HG02610 (cell line): ENCODE measurements at regions not wholly inside any gene's neighbourhood (a gene's known extent, or its start where the extent isn't known, plus 50 kb on each side); places are given as distances from the start of the nearest gene placed in this dataset.
"Not testable (repeated sequence)": the region's sequence is repeated elsewhere in the genome, so short reads cannot be mapped to it uniquely, and the experiment has no call there.

Experiments used
- ATAC-seq: cut with Tn5 transposase; IDR thresholded peaks from one replicate; pipeline ENCODE4 v1.9.1; 2021; ENCODE audit warnings: mild to moderate bottlenecking, moderate library complexity; ENCODE audit not compliant: unreplicated experiment

DNA sequence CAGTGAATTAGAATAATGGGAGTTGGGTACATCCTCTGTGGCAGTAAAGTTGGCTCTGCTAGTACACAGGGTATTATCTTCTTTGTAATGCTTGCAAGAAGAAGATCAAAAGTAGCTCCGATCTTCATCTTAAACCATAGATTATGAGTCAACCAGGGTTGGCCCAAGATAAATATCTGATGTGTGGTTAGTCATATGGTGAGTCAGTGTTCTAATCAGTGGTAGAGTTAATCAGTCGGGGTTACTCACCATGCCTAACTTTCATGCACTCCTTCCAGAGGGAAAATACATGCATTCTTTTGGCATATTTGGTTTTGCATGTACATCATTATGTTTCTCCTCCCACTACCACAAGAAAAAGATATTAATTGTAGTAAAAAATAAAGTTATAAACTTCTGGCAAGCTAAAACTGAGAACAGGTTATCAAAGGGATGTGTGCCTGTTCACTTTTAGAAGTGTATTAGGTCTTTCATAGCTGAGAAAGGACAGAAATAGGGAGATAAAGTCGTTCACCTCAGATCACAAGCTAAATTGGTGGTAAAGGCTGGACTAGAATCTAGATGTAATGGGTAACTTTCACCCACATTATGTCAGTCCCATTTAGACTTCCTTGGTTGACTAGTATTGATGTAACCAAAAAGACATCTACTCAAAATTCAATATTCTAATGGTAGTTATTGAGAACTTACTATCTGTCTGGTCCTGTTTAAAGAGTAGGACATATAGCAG lies 684.4 kb downstream of the IRS1 start:
- ATAC-seq = no peak

DNA sequence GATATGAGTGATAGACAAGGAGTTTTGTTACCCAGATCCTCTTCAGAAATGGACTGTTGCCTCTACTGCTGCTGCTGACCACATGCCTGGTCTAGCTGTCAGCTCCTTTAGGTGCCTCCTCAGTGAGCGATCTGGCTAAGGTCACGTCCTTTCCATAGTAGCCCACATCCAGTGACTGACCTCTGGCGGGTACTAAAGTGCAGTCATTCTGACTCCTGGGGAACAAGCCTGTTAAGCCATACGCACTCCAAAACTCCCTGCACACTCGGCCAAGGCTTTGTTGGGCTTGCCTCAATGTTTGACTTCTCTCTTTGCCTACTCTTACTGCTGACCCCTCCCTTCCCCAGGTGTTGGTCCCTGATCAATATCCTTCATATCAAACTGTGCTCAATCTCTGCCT lies 685.2 kb downstream of the IRS1 start:
- ATAC-seq = no peak

DNA sequence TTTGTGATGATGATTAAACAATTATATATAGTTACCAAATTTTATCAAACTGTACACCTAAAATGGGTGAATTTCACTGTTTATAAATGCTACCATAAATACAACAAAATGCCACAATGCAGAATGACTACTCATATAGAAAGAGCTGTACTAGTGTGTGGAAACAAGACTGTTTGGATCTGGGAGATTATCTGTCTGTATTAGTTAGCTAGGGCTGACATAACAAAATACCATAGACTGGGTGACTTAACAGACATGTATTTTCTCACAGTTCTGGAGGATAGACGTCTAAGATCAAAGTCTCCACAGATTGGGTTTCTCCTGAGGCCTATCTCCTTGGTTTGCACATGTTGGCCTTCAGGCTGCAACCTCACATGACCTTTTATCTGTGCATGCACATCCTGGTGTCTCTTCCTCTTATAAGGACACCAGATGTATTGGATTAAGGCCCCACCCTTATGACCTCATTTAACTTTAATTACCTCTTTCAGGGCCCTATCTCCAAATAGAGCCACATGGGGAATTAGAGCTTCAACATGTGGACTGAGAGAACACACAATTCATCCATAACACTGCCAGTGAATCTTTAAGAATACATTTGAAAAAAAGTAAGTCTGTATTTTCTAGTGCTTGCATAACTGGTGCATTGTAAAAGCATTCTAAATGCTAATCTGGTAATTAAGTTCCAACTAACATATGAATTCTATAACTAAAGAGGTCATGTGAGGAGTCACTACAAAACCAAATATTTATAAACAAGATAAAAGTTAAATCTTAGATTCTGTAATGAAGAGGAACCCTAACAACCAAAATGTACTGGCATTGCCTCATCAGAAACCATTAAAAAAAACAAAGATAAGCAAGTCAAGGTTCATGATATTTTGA lies 699.6 kb downstream of the NYAP2 start:
- no peak for ATAC-seq

DNA sequence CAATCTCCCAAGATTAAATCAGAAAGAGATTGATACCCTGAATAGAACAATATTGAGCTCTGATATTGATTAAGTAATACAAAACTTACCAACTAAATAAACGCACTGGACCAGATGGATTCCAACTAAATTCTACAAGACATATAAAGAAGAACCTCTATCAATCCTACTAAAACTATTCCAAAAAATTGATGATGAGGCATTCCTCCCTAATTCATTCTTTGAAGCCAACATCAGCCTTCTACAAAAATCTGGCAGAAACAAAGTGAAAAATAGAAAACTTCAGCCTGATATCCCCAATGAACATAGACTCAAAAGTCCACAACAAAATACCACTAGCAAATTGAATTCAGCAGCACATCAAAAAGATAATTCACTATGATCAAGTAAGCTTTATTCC lies 695.5 kb downstream of the NYAP2 start:
- ATAC-seq = no peak

DNA sequence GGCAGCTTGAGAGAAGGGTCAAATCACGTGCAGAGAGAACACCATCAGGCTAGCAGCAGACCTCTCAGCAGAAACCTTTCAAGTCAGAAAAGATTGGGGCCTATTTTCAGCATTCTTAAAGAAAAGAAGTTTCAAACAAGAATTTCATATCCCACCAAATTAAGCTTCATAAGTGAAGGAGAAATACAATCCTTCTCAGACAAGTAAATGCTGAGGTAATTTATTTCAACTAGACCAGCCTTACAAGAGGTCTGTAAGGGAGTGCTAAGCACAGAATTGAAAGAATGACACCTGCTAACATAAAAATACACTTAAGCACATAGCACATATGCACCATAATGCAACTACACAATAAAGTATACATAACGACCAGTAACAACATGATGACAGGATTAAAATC lies 693.9 kb downstream of the NYAP2 start:
- ATAC-seq = no peak

DNA sequence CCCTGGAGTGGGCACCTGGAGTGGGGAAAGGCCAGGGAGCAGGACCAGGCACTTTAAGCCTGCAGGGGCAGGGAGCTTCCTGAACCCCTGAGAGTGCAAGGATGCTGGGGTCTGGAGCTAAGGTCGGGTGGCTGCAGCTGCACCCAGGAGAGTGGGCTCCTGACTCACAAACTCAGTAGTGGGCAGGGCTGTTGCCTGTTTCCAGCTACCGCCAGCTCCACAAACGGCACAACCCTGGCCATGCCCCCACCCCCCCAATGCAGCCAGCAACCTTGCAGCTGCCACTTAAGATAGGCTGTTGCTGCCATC lies 688.8 kb downstream of the NYAP2 start:
- ATAC-seq = no peak

DNA sequence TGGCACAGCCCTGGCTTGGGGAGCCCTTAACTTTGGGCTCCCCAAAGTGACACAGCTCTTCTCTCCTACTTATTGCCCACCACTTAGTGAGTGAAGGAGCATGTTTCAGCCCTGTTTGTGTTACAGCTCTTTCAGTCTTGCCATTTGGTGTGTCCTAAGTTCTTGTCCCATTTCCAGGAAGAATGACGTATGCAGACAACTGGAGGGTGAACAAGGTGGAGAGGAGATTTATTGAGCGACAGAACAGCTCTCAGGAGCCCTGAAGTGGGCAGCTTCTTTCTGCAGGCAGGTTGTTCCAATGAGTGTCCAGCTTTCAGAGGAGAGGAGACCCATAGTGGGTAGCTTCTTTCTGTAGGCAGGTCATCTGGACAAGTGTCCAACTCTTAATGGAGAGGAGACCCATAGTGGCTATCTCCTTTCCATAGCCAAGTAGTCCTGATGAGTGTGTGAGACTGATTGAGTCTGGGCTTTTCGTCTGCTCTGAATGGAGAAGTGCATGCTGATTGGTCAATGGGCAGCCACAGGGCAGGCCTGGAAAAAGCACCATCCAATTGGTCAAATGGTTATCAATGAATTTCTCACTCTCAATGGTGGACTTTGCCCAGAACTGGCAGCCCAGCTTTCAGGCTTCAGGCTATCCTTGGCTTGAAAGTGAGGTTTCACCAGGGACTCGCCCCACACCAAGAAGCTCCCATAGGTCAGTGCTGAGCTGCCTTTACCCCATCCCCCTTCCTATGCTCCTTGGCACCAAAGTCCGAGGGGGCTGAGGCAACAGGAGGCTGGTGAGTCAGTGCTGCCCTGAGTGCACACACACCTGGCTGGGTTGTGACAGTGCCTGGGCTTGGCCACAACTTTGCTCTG lies 688.2 kb downstream of the NYAP2 start:
- ATAC-seq = no peak

DNA sequence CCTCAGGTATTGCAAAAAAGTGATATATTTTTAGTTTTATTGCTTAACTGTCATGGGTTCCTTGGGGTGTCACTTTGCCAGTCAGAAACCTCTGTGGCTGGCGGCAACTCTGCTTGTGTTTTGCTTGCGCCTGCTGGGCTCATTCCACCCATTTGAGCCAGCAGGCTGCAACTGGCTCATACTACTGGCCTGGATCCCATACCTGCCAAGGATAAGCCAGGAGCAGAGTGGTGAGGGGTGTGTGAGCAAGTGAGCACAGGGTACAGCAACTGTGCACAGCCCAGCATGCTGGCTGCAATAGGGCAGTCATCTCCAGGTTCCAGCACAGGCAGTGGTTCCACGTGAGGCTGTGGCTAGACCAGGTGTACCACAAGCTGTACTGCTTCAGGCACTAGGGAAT lies 687.5 kb downstream of the NYAP2 start:
- no peak for ATAC-seq

DNA sequence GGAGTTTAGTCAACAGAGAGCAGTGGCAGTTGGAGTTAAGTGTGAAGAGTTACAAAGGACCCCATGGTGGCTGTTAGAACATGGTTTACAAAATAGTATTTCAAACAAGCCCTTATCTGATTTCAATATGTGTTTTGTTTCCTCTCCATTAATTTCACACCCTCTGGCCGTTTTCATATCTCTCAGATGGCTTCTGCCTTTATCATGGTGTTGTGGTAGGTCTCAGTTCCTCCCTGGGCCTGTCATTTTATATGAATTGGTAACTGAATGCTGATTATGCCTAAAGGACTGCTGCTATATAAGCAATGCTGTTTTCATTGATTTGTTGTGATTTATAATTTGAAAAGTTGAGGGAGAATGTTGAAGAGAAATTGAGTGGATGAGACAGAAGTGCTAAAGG lies 686.7 kb downstream of the NYAP2 start:
- no peak for ATAC-seq

DNA sequence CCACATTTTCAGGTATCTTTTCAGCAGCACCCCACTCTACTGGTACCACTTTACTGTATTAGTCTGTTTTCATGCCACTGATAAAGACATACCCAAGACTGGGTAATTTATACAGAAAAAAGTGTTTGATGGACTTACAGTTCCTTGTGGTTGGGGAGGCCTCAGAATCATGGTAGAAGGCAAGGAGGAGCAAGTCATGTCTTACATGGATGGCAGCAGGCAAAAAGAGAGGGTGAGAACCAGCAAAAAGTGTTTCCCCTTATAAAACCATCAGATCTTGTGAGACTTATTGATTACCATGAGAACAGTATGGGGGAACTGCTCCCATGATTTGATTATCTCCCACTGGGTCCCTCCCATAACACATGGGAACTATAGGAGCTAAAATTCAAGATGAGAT lies 685.9 kb downstream of the NYAP2 start:
- not testable (repeated sequence) for ATAC-seq

DNA sequence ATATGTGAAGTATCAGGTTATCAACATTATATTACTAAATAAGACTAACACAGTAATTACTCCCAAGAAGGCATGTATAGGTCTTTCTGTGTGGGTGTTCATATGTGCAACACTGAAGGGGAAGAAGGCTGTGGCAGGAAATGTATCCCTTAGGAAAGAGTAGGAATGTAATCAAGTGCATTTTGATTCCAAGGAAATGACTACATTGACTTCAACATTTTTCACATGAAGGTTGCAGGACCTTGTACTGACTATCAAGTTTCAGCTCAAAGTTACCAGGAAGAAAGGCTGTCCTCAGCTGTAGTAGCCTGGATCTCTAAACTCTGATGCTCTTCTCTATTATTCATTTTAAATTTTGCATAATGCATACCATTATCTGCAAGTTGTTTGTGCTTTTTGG lies 680.8 kb downstream of the NYAP2 start:
- no peak for ATAC-seq

DNA sequence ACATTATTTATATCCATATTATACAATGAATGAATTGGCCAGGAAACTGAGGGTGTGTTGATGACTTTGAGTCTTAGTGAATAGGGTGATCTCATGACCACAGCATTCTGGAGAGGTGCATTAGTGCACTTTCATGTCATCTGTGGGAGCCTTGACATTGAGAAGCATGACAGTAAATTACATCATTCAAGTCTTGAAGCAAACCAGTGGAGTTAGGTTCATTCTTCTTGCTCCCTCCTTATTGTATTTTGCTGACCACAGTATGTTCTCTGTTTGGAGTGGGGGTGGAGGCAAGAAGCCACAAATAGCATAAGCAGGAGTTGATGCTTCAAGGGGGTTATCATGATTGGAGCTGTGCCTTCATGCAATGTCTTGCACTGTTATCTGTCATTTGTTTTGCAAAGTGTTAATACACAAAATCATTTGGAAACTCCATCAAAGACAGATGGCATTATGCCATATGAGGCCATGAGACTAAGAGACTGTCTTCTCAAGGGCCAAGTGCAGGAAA lies 680.2 kb downstream of the NYAP2 start:
- no peak for ATAC-seq

DNA sequence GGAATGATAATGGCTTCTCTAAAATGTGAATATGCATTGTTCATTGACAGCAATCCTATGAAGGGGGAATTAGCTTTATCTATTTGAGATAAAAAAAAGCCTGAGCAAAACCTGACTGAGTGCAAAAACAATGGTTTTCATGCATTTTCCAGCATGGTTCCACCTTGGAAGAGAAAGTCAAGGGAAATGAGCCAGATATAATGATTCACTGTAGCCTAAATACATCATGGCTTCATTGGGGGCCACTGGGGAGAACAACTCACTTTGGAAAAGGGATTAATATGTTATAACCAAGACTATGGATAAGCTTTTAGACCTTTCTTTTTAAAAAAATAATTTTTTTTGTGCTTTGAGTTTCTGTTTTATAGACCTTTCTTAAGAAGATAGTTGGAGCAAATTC lies 679.7 kb downstream of the NYAP2 start:
- no peak for ATAC-seq

DNA sequence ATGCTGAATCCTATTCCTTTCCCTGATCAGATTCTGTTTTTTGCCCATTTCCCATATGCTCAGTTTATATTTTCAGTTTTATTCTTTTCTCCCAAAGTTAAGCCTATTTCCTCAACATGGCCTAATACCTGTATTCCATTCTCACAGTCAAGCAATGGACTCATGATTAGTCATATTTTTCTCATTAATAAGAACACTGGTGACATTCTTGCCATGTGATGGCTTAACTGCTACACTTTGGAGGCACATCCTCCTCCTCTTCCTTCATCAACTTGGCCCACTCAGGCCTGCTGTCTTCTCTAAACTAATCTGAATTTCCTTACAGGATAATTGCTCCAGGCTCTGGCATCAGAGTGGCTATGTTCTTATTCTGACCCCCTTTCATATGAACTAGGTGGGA lies 679.2 kb downstream of the NYAP2 start:
- no peak for ATAC-seq

DNA sequence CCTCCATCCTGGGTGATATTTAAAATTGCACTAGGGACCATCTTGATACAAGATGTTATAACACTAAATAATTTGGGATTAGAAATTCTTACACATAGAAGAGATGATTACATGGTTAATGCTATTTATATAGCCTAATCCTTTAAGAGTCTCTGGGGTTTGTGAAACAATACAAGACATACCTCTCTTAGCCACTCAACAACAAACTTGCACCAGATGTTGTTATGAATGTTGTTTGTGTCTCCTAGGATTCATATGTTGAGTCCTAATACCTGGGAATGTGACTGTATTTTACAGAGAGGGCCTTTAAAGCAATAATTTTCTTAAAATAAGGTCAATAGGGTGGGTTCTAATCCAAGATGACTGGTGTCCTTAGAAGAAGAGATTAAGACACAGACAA lies 678.3 kb downstream of the NYAP2 start:
- no peak for ATAC-seq

DNA sequence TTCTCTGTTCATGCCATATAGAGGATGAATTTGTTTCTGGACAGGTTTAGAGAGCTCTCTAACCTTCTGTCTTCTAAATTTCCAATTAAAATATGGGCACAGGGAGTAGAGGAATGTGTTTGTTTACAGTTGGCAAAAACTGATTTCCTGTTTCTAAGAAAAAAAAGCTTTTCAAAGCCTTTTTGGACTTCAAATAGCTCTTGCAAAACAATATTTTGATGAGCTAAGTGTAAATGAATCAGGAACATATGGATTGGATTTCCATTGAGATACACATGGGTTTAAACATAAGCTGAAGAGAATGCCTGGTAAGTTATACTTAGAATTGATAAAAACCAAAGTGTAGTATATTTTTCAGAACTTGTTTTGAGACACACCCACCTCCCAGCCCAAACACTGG lies 677.5 kb downstream of the NYAP2 start:
- ATAC-seq = no peak

DNA sequence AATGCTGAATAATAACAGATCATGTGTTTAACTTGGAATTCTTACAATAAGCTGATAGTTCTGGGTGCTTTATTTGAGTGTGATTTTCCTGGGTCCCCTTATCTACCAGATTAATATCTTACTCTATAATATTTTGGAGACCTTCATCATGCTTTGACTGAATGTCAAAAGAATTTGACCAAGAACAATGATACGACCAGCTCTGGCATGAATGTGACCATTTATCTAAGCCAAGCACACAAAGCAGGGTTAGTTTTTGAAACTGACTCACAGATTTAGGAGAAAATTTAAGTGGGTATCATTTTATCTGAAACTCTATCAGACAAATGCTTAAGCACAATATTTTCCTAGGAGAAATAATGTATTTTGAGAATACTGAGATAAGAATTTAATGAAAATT lies 677.0 kb downstream of the NYAP2 start:
- no peak for ATAC-seq

DNA sequence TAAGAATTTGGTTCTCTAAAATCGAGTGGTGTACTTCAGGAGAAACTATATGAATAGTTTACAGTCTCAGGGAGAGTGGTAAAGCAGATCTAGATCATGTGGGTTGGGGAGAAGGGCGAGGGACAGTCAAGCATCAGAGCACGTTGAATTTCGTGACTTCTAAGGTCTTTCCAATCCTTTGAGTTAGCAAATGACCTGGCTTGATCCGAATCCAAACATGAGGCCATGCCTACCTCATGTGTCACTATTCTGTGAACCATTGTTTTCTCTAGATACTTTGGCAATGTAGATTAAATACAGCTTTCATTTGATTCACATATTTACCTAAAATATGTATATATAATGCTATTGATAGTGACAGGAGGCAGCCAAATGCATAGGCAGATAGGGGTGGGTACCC lies 674.9 kb downstream of the NYAP2 start:
- no peak for ATAC-seq

DNA sequence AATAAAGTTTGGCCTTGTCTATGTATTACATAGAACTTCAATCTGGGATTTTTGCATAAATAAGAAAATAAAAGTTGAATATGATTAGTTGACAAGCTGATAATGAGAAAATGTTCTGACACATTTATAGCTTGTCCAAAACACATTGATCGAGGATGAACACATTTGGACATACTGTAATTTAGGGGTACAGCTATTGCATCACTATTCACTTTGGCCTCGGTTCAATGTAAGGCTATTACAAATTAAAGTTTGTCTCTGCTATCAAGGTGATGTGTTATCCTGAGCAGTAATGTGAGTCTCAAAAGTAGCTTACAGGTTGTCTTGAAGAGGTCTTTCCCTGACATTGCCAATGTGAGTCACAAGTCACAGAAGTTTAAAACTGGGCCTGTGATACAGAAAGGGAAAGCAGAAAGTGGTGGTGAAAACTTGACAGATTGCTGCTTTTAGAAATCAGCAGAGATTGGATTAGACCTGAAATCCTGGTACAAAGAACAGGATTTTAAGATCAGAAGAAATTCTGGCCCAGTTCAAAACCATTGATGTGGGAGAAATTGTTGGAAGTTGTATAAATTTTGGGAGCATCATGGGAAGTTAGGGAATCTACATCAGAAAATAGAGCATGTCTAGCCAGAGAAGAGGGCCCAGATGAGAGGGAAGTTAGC lies 674.1 kb downstream of the NYAP2 start:
- ATAC-seq = no peak

DNA sequence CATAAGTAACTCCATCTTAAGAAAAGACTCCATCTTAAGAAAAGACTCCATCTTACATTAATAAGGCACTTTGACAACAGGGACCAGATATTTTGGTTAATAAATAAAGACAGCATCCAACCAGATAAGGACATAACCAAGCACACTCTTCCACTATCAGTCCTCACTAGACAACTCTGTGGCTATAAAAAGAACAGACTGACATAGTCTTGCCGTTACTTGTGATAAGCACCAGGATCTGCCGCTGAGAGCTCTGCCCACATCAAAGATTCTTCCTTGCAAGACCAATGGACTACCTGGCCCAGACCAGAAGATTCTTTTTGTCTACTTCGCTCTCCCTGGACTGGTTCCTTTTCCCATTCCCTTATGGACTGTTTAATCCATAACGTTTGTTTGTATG lies 667.4 kb downstream of the NYAP2 start:
- no peak for ATAC-seq

DNA sequence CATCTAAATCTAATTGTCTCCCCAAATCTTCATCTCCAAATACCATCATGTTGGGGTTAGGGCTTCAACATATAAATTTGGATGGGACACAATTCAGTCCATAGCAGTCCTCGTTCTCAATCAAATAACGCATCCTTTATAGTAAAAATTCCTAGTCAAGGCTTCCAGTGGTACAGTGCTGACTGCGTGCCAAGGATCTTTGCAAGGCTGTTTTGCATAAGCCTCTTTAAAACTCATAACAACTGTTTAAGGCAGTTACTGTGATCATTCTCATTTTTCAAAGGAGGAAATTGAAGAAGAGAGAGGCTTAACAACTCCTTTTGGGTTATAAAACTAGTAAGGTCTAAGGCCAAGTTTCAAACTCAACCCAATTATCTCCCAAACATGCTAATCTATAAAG lies 666.9 kb downstream of the NYAP2 start:
- ATAC-seq = no peak
